Motor neuron (in vitro differentiated cells): ENCODE measurements at regions not wholly inside any gene's neighbourhood (a gene's known extent, or its start where the extent isn't known, plus 50 kb on each side); places are given as distances from the start of the nearest gene placed in this dataset.
A peak's percentile ranks its signal among the peaks of the same experiment; 100 is the strongest.

ENCODE experiments used
- ATAC-seq, 8 experiments: fragments of 200-7000 bp; cut with Tn5 transposase; replicated peaks in 6 of 8; 2 replicates each; pipeline ENCODE4 v1.8.0; 2021; ENCODE audit warnings: mild to moderate bottlenecking in 8 of 8, moderate library complexity in 8 of 8
- H3K27ac ChIP-seq, 2 donors: fragments of 250-450 bp; sonication (Bioruptor Pico); 2 replicates each; pipeline ENCODE4 v1.9.0; 2021; ENCODE audit warnings: antibody characterized with exemption in 2 of 2, mild to moderate bottlenecking in 2 of 2, moderate library complexity in 1 of 2
- H3K4me1 ChIP-seq, 2 donors: fragments of 250-450 bp; sonication (Bioruptor Pico); replicated peaks in 1 of 2; 2 replicates each; pipeline ENCODE4 v1.6.1; 2021; ENCODE audit warnings: antibody characterized with exemption in 2 of 2, mild to moderate bottlenecking in 2 of 2, moderate library complexity in 1 of 2
- H3K4me3 ChIP-seq, 5 donors: fragments of 250-450 bp; sonication (Bioruptor Pico); 2 replicates each; pipeline ENCODE4 v1.9.0; 2021; ENCODE audit warnings: antibody characterized with exemption in 5 of 5, mild to moderate bottlenecking in 5 of 5, moderate library complexity in 4 of 5
- WGBS, 10 experiments: fragments of 450-650 bp; shearing (Covaris generic); methylation state at CpG; one replicate each; pipeline ENCODE4 v1.0.0; 2022; 5-methylcytosine and 5-hydroxymethylcytosine counted together
- in situ Hi-C, 9 experiments: fragments of 400-800 bp; cut with MboI; loops; one replicate each; pipeline ENCODE4 v1.15.0; 2021; ENCODE audit warnings: low sequenced_read_pairs in 9 of 9, low pct_unique_long_range_greater_than_20kb in 2 of 9; ENCODE audit not compliant: unreplicated experiment in 9 of 9

DNA sequence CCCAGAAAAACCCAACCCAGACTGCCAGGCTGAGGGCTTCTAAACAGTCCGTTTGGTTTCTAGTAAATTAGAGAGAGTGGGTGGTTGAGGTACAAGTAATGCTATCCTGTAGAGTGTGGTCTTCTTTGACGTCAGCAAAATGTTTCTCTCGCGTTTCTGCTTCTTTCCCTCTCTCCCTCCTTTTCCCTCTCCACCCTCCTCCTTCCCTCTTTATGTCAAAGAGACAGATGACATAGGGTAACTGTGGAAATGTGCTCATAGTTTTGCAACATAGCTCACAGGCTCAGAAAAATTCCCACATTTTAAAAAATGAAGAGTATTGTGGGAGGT lies 158.3 kb downstream of the TOMM20 start:
- H3K4me3 ChIP-seq: peak overlapping the region in 3 of 5 donors; percentile 9 to 20 (median 15)
- peak overlapping the region; percentile 76 for H3K27ac ChIP-seq
- in situ Hi-C loops: loop anchor here in 1 of 9 experiments (25.0 kb wide), 1 partner anchor 358 kb away; the partner anchor contains the start of gene IRF2BP2
- H3K4me1 ChIP-seq: peaks cover 65% of the 10 kb centered on the region in 2 donors
- peak; percentile 20 to 56 (median 45) for ATAC-seq
- WGBS, 10 experiments: 4 to 26% (median 12%) methylated on average over 3 to 4 of the region's 4 CpGs; no CpG with 5 or more reads in 5 of the 10 experiments

DNA sequence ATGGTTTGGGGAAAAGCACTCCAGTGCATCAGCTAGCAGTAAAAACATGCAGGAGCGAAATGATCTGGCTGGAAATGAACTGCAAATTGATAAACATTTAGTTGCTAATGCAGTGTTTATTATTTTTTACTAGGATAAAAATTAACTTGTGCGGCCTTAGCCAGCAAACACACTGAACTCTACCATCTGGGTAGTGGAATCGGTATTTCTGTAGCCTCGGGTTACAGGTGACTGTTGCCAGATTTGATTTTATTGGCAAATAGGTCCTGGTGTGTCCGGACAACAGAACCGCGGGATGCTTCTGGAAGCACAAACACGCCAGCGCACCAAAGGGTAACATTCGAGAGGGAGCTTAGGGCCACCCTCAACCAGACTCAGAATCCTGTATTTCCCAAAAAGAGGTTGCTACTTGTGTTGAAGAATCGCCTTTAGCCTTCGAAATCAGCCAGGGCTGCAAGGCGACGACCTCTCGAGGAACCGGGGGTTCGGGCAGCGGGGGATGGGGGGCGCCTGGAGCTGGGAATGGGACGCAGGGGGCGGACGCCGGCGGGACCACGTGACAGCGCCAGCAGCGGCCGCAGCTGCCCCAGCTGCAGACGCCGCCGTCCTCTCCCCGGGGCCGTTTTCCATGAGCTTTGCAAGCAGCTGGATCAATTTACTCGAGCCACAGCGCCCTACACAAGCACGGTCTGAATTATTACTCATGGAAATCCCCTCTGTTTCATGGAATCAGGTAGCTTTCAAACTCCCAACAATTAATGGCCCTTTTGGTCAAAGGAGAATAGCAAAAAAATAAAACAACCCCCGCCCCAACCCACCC lies 158.8 kb downstream of the TOMM20 start:
- peak; percentile 65 to 95 (median 80) for ATAC-seq
- Histone ChIP-seq H3K4me1 (peaks cover 59 to 60% of the 10 kb centered on the region in 2 donors), H3K4me3 (peak overlapping the region; percentile 4 to 20 (median 9)), H3K27ac (peak overlapping the region; percentile 76)
- in situ Hi-C loops: loop anchor here in 1 of 9 experiments (25.0 kb wide), 1 partner anchor 357 kb away; the partner anchor contains the start of gene IRF2BP2
- WGBS, 10 experiments: 12 to 54% (median 31%) methylated on average over 1 to 17 of the region's 37 CpGs

DNA sequence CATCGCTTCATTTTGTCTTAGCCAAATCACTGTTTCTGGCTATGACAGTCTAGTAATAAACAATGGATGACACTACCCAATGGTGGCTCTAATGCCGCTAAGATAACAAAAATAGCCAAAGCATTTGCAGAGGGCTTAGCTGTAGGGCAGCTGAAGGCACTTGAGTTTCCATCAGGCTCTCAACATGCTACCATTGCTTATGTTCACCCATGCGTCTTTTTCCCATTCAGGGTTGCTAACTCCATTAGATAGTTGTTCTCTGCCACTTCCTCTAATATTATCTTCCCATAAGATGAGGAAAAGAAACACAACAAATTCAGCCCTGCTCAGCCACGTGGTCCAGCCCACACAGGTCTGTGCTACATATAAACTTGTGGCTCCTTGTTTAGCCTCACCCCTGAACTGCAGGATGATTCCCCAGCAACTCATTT lies 159.6 kb downstream of the TOMM20 start:
- Histone ChIP-seq H3K27ac (no peak overlapping the region), H3K4me1 (peaks cover 51 to 52% of the 10 kb centered on the region in 2 donors), H3K4me3 (no peak overlapping the region)
- ATAC-seq: no peak
- in situ Hi-C loops: loop anchor here in 1 of 9 experiments (25.0 kb wide), 1 partner anchor 357 kb away; the partner anchor contains the start of gene IRF2BP2
- 52 to 100% (median 82%) methylated on average over 1 to 4 of the region's 4 CpGs for WGBS, 10 experiments

DNA sequence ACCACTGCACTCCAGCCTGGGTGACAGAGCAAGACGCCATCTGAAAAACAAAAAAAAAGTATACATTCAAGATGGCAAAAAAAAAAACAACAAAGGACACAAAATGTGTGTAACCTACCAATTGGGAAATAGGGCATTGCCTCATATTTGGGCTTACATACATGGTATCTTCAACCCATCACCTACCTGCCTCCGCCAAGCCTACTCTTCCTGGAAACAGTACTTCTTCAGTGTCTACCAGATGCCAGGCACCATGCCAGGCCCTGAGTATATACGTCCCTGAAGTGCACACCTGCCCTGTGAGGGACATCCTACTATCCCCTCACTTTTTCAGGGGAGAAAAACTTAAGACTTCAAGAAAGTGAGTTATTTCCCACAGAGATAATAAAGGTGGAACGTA lies 160.2 kb downstream of the TOMM20 start:
- 98 to 100% (median 100%) methylated on average over 1 to 4 of the region's 4 CpGs; no CpG with 5 or more reads in 2 of the 10 experiments for WGBS, 10 experiments
- H3K4me1 ChIP-seq: peaks cover 50 to 51% of the 10 kb centered on the region in 2 donors
- in situ Hi-C loops: loop anchor here in 1 of 9 experiments (25.0 kb wide), 1 partner anchor 356 kb away; the partner anchor contains the start of gene IRF2BP2
- H3K4me3 ChIP-seq: no peak overlapping the region
- H3K27ac ChIP-seq: no peak overlapping the region
- no peak for ATAC-seq

DNA sequence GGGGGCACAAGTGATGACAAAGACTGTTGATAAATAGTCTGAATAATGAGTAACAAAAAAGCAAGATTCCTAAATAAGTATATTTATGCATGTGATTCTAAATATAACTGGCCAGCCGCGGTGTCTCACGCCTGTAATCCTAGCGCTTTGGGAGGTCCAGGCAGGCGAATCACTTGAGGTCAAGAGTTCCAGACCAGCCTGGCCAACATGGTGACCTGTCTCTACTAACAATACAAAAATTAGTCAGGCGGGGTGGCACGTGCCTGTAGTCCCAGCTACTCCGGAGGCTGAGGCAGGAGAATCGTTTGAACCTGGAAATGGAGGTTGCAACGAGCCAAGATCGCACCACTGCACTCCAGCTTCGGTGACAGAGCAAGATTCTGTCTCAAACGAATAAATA lies 161.5 kb downstream of the TOMM20 start:
- H3K4me3 ChIP-seq: no peak overlapping the region
- no peak overlapping the region for H3K27ac ChIP-seq
- in situ Hi-C loops: loop anchor here in 1 of 9 experiments (25.0 kb wide), 1 partner anchor 355 kb away; the partner anchor contains the start of gene IRF2BP2
- WGBS, 10 experiments: 86 to 100% (median 91%) methylated on average over 3 to 13 of the region's 13 CpGs; no CpG with 5 or more reads in 1 of the 10 experiments
- ATAC-seq: no peak
- peaks cover 48 to 52% of the 10 kb centered on the region in 2 donors for H3K4me1 ChIP-seq

DNA sequence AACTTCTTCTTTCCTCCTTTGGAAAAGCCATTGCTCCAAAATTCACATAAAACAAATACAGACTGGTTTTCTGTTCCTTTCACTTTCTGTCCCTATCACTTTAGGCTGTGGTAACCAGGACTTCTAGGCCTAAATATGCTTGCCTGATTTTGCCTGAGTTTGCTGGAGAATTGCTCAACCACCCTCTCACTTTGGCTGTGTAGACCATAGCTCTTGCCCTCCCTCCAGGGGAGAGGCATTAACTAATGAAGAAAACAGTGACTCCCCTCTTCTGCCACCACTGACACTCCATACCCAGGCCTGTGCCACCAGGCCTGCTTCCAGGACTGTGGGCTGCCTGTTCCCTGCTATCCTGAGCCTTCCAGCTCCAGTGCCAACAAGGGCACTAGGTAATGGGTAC lies 163.5 kb downstream of the TOMM20 start:
- Histone ChIP-seq H3K27ac (no peak overlapping the region), H3K4me1 (peaks cover 44 to 46% of the 10 kb centered on the region in 2 donors), H3K4me3 (no peak overlapping the region)
- ATAC-seq: no peak
- in situ Hi-C loops: loop anchor here in 1 of 9 experiments (25.0 kb wide), 1 partner anchor 353 kb away; the partner anchor contains the start of gene IRF2BP2

DNA sequence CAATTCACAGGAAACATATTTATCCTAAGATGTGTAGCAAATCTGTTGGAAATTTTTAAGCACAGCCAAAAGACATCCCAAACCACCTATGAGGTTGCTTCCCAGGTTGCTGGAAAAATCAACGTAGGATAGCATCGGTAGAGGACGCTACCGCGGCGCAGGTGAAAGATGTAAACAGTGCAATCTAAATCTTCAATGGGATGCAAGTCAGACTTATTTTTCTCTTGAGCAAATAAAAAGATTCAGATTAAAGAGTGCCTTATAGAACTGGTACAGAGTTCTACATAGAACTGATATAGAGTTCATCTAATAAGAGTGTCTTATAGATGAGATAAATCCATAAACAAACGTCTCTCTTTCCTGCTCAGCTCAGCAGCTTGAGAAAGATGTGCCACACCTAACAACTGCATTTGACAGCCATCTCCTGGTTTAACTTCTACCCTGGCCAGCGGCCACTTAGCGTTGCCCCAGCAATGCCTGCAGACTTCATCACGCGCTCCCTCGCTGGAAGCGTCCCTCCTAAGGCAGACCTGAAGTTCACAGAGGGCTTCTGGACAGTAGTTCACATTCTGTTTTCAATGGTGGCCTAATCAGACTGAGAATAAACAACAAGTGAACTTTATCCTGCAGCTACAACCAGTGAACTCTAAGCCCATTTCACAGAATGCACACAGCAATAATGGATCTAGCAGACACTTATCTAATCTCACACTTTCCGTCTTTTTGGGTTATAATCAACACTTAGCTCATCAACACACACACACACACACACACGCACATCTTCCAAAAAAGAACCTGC lies 164.5 kb downstream of the TOMM20 start:
- WGBS, 10 experiments: 75 to 100% (median 89%) methylated on average over 2 to 15 of the region's 15 CpGs
- peak in 2 of 8 experiments; percentile 27 to 71 for ATAC-seq

DNA sequence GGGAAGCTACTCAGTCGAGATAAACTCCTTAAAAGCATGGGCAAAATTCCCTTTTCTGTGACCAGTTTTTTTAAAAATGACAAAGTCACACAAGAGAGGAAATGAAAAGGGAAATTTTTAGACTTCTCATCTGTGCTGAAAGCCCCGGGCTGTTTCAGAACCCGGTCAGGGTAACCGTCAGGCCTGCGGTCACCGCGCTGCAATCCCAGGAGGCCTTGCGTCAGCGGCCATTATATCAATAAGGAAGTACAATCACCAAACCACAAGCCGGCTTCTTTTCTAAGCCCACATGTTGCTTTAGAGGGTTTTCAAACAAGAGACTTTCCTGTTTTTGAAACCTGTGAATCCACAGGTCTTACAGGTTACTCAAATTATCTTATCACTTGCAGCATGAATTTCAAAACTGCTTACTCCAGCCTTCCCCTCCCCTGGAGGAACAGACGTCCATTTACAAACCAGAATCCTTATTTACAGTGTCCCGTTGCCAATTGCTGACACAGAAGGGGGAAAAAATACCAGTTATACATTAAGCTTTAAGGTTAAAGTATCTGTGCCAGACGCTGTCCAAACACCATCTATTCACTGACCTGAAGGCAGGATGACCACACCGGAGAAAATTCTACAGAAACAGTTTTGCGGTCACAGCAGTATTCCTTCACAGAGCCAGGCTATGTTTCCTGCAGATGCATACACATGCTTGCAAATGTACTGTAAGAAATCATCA lies 165.3 kb downstream of the TOMM20 start:
- Histone ChIP-seq H3K4me1 (peaks cover 41 to 47% of the 10 kb centered on the region in 2 donors), H3K4me3 (no peak overlapping the region), H3K27ac (no peak overlapping the region)
- in situ Hi-C loops: loop anchor here in 1 of 9 experiments (25.0 kb wide), 1 partner anchor 351 kb away; the partner anchor contains the start of gene IRF2BP2
- WGBS, 10 experiments: 0 to 88% (median 74%) methylated on average over 1 to 15 of the region's 15 CpGs
- peak in 3 of 8 experiments; percentile 11 to 54 (median 47) for ATAC-seq

More for the DNA sequence above, 164.5 kb downstream of the TOMM20 start:
- H3K4me1 ChIP-seq: peaks cover 42 to 49% of the 10 kb centered on the region in 2 donors
- H3K4me3 ChIP-seq: no peak overlapping the region
- in situ Hi-C loops: loop anchor here in 1 of 9 experiments (25.0 kb wide), 1 partner anchor 352 kb away; the partner anchor contains the start of gene IRF2BP2
- no peak overlapping the region for H3K27ac ChIP-seq

DNA sequence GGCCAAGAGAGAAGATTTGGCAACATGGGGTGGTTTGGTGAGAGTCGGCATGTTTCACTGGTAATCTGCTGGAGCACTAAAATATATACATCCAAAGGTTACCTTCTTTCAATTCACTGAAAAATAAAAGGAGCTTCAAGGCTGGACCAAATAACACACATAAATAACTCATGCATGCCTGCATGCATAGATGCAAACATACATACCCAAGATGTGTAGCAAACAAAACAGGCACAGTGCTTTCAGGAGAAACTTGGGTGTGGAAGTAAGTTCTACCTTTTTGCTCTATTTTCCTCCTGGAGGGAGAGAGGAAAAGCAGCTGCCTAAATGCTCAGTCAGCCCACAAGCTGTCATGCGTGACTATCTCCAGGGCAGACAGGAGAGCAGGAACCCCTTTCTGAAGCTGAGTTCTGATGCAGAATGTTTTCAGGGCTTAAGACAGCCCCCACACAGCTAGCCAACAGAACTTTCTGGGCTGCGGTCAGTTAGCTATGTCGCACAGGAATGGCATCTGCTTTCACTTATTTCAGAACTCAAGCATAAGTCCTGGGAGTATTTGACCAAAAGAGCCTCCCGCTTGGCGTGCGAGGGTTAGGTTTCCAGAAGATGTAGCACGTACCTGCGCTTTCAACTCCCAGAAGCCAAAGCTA lies 166.2 kb downstream of the TOMM20 start:
- Histone ChIP-seq H3K27ac (no peak overlapping the region), H3K4me3 (no peak overlapping the region), H3K4me1 (peaks cover 47 to 51% of the 10 kb centered on the region in 2 donors)
- WGBS, 10 experiments: 0 to 90% (median 77%) methylated on average over 3 to 9 of the region's 9 CpGs
- in situ Hi-C loops: loop anchor here in 1 of 9 experiments (25.0 kb wide), 1 partner anchor 350 kb away; the partner anchor contains the start of gene IRF2BP2
- peak in 6 of 8 experiments; percentile 15 to 90 (median 51) for ATAC-seq

DNA sequence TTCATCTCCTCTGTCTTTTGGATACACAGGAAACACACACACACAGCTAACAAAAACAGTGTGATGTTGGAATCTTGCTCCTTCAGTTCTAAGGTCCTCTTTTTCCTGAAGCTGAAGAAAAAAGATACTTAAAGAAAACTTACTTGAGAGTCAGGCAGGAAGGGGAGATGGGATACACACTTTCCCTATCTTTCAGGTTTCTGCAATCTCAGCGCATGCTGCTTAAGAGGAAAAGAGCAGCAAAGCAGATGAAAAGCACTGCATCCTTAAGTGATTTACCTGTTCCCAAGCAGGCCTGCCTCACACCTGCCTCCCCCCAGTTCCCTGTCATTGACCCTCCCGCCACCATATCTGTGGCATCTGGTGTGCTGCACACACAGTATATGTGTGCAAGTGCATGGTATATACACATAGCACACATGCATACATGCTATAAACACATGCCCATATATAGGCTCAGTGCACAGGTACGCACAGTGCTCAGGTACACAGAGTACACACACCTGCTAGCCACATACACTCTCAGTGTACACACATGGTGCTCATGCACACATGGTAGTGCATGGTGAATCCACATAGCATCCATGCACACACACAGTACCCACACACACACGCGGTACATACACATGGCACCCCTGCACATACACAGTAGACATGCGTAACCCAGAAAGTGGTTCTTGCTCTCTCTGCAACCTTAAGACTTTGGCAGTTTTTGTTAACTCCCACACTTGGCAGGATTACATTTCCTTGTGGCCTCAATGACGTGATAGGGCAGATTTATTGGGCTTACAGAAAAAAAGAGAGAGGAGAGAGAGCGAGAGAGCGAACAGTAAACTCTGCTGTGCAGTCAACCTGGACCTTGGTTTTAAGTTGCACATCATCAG lies 166.9 kb downstream of the TOMM20 start:
- peak in 7 of 8 experiments; percentile 16 to 37 (median 25) for ATAC-seq
- in situ Hi-C loops: loop anchor here in 1 of 9 experiments (25.0 kb wide), 1 partner anchor 349 kb away; the partner anchor contains the start of gene IRF2BP2
- WGBS, 10 experiments: 37 to 100% (median 93%) methylated on average over 1 to 9 of the region's 9 CpGs; no CpG with 5 or more reads in 1 of the 10 experiments
- H3K27ac ChIP-seq: no peak overlapping the region
- no peak overlapping the region for H3K4me3 ChIP-seq
- peaks cover 55 to 58% of the 10 kb centered on the region in 2 donors for H3K4me1 ChIP-seq
